H1 (cell line): ENCODE measurements at regions not wholly inside any gene's neighbourhood (a gene's known extent, or its start where the extent isn't known, plus 50 kb on each side); places are given as distances from the start of the nearest gene placed in this dataset.

Source experiments
- ATF2 ChIP-seq: IDR thresholded peaks from 2 replicates; pipeline ENCODE4 v1.6.1; 2012; ENCODE audit warnings: low read length, inconsistent platforms
- BCL11A ChIP-seq, 2 experiments: IDR thresholded peaks; one replicate each; pipeline ENCODE4 v1.6.1; 2011; ENCODE audit warnings: low read depth in 2 of 2, low read length in 2 of 2, mild to moderate bottlenecking in 2 of 2
- CBX8 ChIP-seq: fragments of 300-800, 300-1000 bp; sonication (generic); IDR thresholded peaks from 2 replicates; pipeline ENCODE4 v1.7.1; 2016; ENCODE audit warnings: low read depth, low read length, borderline replicate concordance
- CHD2 ChIP-seq: IDR thresholded peaks from 2 replicates; pipeline ENCODE4 v1.6.1; 2012; ENCODE audit warnings: low read length, improper control_type of control experiment
- CTCF ChIP-seq, 3 experiments: IDR thresholded peaks; 1 replicate in 2 of 3; 2 replicates in 1 of 3; pipeline versions ENCODE4 v1.5.1 to v1.6.1; 2011; ENCODE audit warnings: low read length in 3 of 3, mild to moderate bottlenecking in 3 of 3, inconsistent platforms in 2 of 3, low read depth in 1 of 3, moderate library complexity in 1 of 3; ENCODE audit not compliant: insufficient read depth in 1 of 3; ENCODE audit errors: control extremely low read depth in 1 of 3
- FOSL1 ChIP-seq: IDR thresholded peaks from 2 replicates; pipeline ENCODE4 v1.6.1; 2011; ENCODE audit warnings: mild to moderate bottlenecking, low read depth, low read length, moderate library complexity; ENCODE audit not compliant: insufficient read depth
- PHF8 ChIP-seq: fragments of 200-600 bp; sonication (generic); conservative IDR thresholded peaks from 2 replicates; pipeline ENCODE4 v1.7.1; 2012; ENCODE audit warnings: low read depth, mild to moderate bottlenecking, inconsistent platforms, low read length, moderate library complexity
- POLR2A ChIP-seq, 2 experiments: IDR thresholded peaks; 1 replicate in 1 of 2; 2 replicates in 1 of 2; pipeline ENCODE4 v1.6.1; 2011; ENCODE audit warnings: low read depth in 2 of 2, low read length in 2 of 2, mild to moderate bottlenecking in 2 of 2; ENCODE audit errors: control extremely low read depth in 1 of 2
- POLR2AphosphoS5 ChIP-seq: IDR thresholded peaks from 2 replicates; pipeline ENCODE4 v1.6.1; 2011; ENCODE audit warnings: low read depth, low read length
- SP4 ChIP-seq: IDR thresholded peaks from 2 replicates; pipeline ENCODE4 v1.6.1; 2012; ENCODE audit warnings: low read length, inconsistent platforms
- USF2 ChIP-seq: IDR thresholded peaks from 2 replicates; pipeline ENCODE4 v1.6.1; 2011; ENCODE audit warnings: low read length, improper control_type of control experiment

- TF ChIP-seq CHD2 (no peak), CTCF (IDR thresholded peaks at IDR 0.05; ENCODE audit: control extremely low read depth in 1 of 3, insufficient read depth in 1 of 3, low read depth in 1 of 3, low read length in 3 of 3) (no peak), POLR2A (IDR thresholded peaks at IDR 0.05; ENCODE audit: control extremely low read depth in 1 of 2, low read depth in 2 of 2, low read length in 2 of 2) (no peak), CBX8 (no peak), USF2 (no peak), PHF8 (no peak), BCL11A (IDR thresholded peaks at IDR 0.05; ENCODE audit: low read depth in 2 of 2, low read length in 2 of 2) (no peak), SP4 (no peak), POLR2AphosphoS5 (no peak), FOSL1 (no peak), ATF2 (no peak)
Measured at GRCh38 chr10:121684276-121684675, 86.0 kb upstream of the FGFR2 start.
